Neural cell (in vitro differentiated cells): ENCODE measurements at regions not wholly inside any gene's neighbourhood (a gene's known extent, or its start where the extent isn't known, plus 50 kb on each side); places are given as distances from the start of the nearest gene placed in this dataset.

Experiments
- EP300 ChIP-seq: fragments of 450-650 bp; conservative IDR thresholded peaks from 2 replicates; pipeline ENCODE4 v1.6.1; 2014; ENCODE audit warnings: antibody characterized with exemption, mild to moderate bottlenecking, moderate library complexity; ENCODE audit not compliant: poor library complexity, severe bottlenecking
- POLR2AphosphoS5 ChIP-seq: IDR thresholded peaks from 2 replicates; pipeline ENCODE4 v1.6.1; 2012
- TF ChIP-seq, protein P1 (sequence below): fragments of 450-650 bp; IDR thresholded peaks from 2 replicates; pipeline ENCODE4 v1.5.1; 2014; ENCODE audit warnings: antibody characterized with exemption, mild to moderate bottlenecking, moderate library complexity; ENCODE audit not compliant: poor library complexity, severe bottlenecking

DNA sequence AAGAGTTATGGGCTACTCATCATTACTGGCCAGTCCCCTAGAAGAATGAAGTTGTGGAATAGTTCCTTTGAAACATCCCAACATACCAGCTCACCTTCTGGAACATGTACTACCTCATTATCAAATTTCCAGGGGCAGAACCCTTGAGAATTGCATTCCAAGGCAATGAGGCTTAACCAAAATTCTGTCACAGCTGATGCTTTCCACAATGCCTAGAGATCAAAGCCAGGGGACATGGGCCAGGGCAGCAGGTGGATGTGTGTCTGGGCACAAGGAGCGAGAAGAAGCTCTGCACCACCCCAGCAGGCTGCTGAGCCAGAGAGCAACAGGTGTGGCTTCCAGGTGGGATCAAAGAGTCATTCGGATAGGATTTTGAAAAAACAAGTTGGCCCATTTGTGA lies 362.1 kb downstream of the EFNB2 start:
- TF ChIP-seq, protein P1, sequence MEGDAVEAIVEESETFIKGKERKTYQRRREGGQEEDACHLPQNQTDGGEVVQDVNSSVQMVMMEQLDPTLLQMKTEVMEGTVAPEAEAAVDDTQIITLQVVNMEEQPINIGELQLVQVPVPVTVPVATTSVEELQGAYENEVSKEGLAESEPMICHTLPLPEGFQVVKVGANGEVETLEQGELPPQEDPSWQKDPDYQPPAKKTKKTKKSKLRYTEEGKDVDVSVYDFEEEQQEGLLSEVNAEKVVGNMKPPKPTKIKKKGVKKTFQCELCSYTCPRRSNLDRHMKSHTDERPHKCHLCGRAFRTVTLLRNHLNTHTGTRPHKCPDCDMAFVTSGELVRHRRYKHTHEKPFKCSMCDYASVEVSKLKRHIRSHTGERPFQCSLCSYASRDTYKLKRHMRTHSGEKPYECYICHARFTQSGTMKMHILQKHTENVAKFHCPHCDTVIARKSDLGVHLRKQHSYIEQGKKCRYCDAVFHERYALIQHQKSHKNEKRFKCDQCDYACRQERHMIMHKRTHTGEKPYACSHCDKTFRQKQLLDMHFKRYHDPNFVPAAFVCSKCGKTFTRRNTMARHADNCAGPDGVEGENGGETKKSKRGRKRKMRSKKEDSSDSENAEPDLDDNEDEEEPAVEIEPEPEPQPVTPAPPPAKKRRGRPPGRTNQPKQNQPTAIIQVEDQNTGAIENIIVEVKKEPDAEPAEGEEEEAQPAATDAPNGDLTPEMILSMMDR, result no peak
- no peak for TF ChIP-seq POLR2AphosphoS5
- TF ChIP-seq EP300, result no peak
